ENCODE measurements at regions not wholly inside any gene's neighbourhood (a gene's known extent, or its start where the extent isn't known, plus 50 kb on each side); places are given as distances from the start of the nearest gene placed in this dataset.

DNA sequence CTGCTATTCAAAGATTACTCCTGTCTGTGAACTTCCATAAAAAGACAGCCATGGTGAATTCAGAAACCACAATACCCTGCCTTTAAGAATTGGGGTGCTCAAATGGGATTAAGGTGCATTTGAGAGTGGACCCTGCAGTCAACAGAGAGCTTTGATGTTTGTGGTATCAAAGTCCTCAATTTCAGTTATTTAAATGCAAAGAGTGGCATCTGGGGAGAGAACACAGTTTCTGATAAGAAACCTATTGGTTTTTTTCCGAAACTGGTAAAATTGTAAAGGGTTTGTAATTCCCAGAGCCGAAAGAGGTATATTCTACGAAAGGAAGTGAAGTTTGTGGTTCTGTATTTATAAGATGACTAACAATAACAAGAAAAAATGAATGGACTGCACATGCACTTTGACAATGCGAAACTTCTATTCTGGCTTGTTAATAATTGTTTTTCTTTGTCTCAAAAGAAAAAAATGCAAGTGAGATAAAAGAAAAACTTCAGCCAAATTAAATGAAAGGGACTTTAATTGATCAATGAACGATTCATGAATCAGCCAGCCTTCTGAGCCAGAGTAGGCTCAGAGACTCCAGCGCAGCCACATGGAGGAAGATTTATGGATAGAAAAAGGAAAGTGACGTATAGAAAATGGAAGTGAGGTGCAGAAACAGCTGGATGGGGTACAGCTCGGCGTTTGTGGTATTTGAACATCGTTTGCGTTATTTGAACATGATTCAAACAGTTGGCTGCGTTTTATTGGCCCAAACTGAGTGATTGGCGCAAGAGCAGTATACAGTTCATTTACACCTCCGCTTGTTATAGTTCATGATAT, 70.5 kb upstream of the DUSP22 start:
- DNase-seq (ENCODE audit: low spot score) = no peak
- TF ChIP-seq, protein P1, sequence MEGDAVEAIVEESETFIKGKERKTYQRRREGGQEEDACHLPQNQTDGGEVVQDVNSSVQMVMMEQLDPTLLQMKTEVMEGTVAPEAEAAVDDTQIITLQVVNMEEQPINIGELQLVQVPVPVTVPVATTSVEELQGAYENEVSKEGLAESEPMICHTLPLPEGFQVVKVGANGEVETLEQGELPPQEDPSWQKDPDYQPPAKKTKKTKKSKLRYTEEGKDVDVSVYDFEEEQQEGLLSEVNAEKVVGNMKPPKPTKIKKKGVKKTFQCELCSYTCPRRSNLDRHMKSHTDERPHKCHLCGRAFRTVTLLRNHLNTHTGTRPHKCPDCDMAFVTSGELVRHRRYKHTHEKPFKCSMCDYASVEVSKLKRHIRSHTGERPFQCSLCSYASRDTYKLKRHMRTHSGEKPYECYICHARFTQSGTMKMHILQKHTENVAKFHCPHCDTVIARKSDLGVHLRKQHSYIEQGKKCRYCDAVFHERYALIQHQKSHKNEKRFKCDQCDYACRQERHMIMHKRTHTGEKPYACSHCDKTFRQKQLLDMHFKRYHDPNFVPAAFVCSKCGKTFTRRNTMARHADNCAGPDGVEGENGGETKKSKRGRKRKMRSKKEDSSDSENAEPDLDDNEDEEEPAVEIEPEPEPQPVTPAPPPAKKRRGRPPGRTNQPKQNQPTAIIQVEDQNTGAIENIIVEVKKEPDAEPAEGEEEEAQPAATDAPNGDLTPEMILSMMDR (IDR thresholded peaks at IDR 0.05; ENCODE audit: extremely low read depth, missing control alignments) = no peak

DNA sequence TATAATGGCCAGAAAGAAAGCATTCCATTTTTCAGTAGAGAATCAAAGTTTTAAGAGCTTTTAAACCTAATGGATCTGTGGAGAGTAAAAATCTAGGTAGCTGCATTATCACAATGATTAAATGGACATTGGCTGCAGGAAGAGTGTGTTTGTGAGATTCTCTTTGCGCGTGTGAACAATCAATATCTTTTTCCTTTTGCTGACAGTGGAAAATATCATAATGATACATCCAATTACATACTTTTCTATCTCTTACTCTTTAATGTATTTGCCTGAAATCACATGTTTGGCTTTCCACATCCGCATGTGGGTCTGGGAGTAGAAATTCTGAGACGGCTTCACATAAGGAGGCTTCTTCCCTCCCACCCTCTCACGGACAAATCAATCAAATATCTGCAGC, 69.8 kb upstream of the DUSP22 start:
- TF ChIP-seq, protein P1 (IDR thresholded peaks at IDR 0.05; ENCODE audit: extremely low read depth, missing control alignments) = no peak
- DNase-seq (ENCODE audit: low spot score) = no peak

DNA sequence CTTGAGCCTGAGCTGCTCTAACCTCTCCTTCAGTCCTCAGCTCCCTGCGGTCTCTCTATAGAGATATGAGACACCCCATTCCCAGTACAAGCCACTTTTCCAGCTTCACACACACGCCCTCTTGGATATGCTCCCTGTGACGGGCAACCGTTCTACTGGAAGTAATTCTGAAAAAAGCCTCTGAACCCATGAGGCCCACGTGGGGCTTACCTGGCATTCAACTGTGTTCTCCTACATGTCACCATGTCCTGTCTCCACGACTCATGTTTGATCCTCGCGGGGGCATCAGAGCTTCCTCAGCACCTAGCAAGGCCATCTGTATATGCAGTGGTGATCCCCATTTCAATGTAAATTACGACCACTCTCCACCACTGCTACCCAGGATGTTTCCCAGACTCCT, 69.2 kb upstream of the DUSP22 start:
- TF ChIP-seq, protein P1 (IDR thresholded peaks at IDR 0.05; ENCODE audit: extremely low read depth, missing control alignments) = no peak
- DNase-seq (ENCODE audit: low spot score) = no peak

DNA sequence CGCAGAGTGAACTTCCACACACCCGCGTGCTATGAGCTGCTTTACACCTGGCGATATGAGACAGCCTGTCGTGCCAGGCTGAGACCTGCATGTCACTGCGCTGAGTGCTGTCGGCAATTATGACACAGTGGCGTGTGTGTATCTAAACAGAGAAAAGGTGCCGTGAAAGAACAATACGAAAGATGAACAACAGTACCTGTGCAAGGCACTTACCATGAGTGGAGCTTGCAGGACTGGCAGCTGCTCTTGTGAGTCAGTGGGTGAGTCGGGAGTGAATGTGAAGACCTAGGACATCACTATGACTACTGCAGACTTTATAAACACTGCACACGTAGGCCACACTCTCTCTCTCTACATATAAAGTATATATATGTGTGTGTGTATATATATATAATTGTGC, 68.5 kb upstream of the DUSP22 start:
- no peak for DNase-seq (ENCODE audit: low spot score)
- TF ChIP-seq, protein P1 (IDR thresholded peaks at IDR 0.05; ENCODE audit: extremely low read depth, missing control alignments) = no peak

DNA sequence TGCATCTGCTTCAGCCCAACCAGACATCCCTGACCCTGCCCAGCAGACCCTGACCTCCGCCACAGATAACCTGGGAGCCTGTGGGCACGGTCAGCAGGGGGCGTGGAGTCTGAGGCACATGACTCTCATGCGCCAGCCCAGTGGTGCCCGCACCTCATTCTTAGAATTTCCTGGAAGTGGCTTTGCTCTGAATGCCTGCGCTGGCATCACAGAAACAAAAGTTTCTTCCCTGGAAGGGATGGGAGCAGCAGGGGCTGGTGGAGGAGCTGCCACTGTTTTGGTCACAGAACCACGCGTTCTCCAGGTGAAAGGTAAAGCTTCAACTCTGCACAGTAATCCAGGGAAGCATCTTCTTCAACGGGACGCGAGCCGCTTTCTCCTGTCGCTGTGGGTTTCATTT, 67.9 kb upstream of the DUSP22 start:
- no peak for DNase-seq (ENCODE audit: low spot score)
- TF ChIP-seq, protein P1 (IDR thresholded peaks at IDR 0.05; ENCODE audit: extremely low read depth, missing control alignments) = no peak

DNA sequence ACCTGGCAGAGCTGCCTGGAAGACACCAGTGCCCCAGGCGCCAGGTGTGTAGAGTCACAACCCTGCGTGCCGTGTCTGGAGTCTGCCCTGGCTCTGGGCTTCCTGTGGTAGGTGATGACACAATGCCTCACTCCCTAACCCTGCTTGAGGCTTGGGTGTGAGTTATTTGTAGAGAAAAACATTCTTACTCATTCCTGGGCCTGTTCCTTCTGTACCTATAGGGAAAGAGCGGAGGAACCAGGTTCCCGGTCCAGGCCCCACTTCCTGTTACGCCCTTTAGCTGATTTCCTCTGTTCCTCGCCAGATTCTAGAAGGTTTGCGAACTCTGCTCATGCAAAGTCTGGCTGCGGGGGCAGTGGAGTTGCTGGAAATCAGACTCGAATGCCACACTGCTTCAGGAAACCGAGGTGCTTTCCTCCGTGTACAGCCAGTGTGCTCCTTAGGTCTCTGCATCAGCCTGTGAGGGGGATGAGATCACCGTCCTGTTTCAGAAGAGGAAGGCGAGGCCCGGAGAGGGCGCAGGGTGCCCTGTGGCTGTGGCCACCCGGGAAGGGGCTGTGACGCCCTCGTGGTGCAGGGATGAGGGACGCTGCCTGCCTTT, 67.1 kb upstream of the DUSP22 start:
- TF ChIP-seq, protein P1 (IDR thresholded peaks at IDR 0.05; ENCODE audit: extremely low read depth, missing control alignments) = no peak
- no peak for DNase-seq (ENCODE audit: low spot score)

DNA sequence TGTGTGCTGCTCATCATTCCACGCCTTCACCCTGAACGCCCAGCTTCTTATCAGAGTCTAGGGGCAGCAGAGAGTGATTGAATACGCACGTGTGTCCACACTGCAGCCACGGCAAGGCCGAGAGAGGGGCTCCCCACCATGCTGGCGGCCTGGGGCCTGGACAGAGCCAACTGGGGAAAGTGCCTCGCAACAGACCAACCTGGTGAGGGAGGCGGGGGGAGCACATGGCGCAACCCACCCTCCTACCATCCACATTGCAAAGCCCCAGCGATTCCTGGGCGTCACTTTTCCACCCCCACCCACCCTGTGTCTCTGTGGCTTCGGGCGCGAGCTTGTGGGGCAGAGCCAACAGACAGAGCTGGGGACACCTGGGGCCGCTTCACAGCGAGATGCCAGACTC, 66.4 kb upstream of the DUSP22 start:
- TF ChIP-seq, protein P1 (IDR thresholded peaks at IDR 0.05; ENCODE audit: extremely low read depth, missing control alignments) = no peak
- DNase-seq (ENCODE audit: low spot score) = no peak
